ENCODE measurements at regions not wholly inside any gene's neighbourhood (a gene's known extent, or its start where the extent isn't known, plus 50 kb on each side); places are given as distances from the start of the nearest gene placed in this dataset.

- no peak overlapping the region for H3K4me3 Mint-ChIP-seq
- peaks cover 5 to 7% (median 7%) of the 10 kb centered on the region in 3 donors for H3K27me3 Mint-ChIP-seq
- no peak overlapping the region for H3K27ac Mint-ChIP-seq
- DNase-seq (no peak), ATAC-seq (ENCODE audit: low read depth in 2 of 2) (no peak)
- no peaks in the 10 kb centered on the region for H3K4me1 Mint-ChIP-seq
- no peaks in the 10 kb centered on the region for H3K9me3 Mint-ChIP-seq
- no peaks in the 10 kb centered on the region for H3K36me3 Mint-ChIP-seq
Observed at GRCh38 chr9:2285416-2286332, 270.5 kb downstream of the SMARCA2 start.

GRCh38 chr9:2286333-2286705 lies 271.2 kb downstream of the SMARCA2 start:
- H3K36me3 Mint-ChIP-seq = no peaks in the 10 kb centered on the region
- DNase-seq (no peak), ATAC-seq (ENCODE audit: low read depth in 2 of 2) (no peak)
- H3K27ac Mint-ChIP-seq = no peak overlapping the region
- H3K9me3 Mint-ChIP-seq = no peaks in the 10 kb centered on the region
- peaks cover 5 to 7% (median 7%) of the 10 kb centered on the region in 3 donors for H3K27me3 Mint-ChIP-seq
- H3K4me3 Mint-ChIP-seq = no peak overlapping the region
- no peaks in the 10 kb centered on the region for H3K4me1 Mint-ChIP-seq

- Mint-ChIP-seq H3K36me3 (no peaks in the 10 kb centered on the region), H3K27me3 (peaks cover 7 to 12% (median 7%) of the 10 kb centered on the region in 3 donors)
- DNase-seq = no peak
Observed at GRCh38 chr9:2286825-2287455, 271.8 kb downstream of the SMARCA2 start.

GRCh38 chr9:2288309-2288708 lies 273.2 kb downstream of the SMARCA2 start:
- Mint-ChIP-seq H3K4me3 (no peak overlapping the region), H3K36me3 (no peaks in the 10 kb centered on the region), H3K27me3 (peaks cover 7 to 17% (median 12%) of the 10 kb centered on the region in 3 donors), H3K4me1 (no peaks in the 10 kb centered on the region), H3K27ac (no peak overlapping the region), H3K9me3 (no peaks in the 10 kb centered on the region)
- DNase-seq = no peak
- ATAC-seq (ENCODE audit: low read depth in 2 of 2) = no peak

More at GRCh38 chr9:2286825-2287455, 271.8 kb downstream of the SMARCA2 start:
- no peak overlapping the region for H3K4me3 Mint-ChIP-seq
- no peak overlapping the region for H3K27ac Mint-ChIP-seq
- no peaks in the 10 kb centered on the region for H3K9me3 Mint-ChIP-seq
- no peaks in the 10 kb centered on the region for H3K4me1 Mint-ChIP-seq
- no peak for ATAC-seq (ENCODE audit: low read depth in 2 of 2)

- no peak for DNase-seq
- H3K9me3 Mint-ChIP-seq = no peaks in the 10 kb centered on the region
Observed at GRCh38 chr9:2289263-2289662, 274.1 kb downstream of the SMARCA2 start.

DNA sequence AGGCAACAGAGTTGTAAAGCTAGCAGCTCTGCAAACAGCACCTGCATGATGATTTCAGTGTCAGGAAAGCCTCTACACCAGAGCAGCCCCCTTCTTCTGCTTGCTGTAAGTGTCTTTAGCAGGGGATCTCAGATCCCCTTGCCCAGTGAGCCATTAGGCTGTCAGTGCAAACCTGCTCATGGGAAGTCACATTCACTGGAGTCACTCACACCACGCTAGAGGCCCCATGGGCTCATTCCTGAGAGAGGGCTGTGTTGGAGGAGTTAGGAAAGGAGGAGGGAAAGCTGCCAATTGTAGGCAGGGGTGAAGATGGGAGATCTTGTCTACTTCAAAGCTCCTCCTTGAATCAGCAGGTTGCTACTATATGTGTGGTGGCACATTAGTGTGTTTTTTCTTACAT lies 275.2 kb downstream of the SMARCA2 start:
- no peaks in the 10 kb centered on the region for H3K9me3 Mint-ChIP-seq
- H3K27ac Mint-ChIP-seq = no peak overlapping the region
- H3K36me3 Mint-ChIP-seq = no peaks in the 10 kb centered on the region
- peaks cover 12 to 17% (median 12%) of the 10 kb centered on the region in 3 donors for H3K27me3 Mint-ChIP-seq
- no peak overlapping the region for H3K4me3 Mint-ChIP-seq
- no peaks in the 10 kb centered on the region for H3K4me1 Mint-ChIP-seq
- ATAC-seq (ENCODE audit: low read depth in 2 of 2) (no peak), DNase-seq (no peak)

More at GRCh38 chr9:2289263-2289662, 274.1 kb downstream of the SMARCA2 start:
- ATAC-seq (ENCODE audit: low read depth in 2 of 2) = no peak
- Mint-ChIP-seq H3K4me3 (no peak overlapping the region), H3K36me3 (no peaks in the 10 kb centered on the region), H3K27ac (no peak overlapping the region), H3K4me1 (no peaks in the 10 kb centered on the region), H3K27me3 (peaks cover 12 to 17% (median 12%) of the 10 kb centered on the region in 3 donors)

DNA sequence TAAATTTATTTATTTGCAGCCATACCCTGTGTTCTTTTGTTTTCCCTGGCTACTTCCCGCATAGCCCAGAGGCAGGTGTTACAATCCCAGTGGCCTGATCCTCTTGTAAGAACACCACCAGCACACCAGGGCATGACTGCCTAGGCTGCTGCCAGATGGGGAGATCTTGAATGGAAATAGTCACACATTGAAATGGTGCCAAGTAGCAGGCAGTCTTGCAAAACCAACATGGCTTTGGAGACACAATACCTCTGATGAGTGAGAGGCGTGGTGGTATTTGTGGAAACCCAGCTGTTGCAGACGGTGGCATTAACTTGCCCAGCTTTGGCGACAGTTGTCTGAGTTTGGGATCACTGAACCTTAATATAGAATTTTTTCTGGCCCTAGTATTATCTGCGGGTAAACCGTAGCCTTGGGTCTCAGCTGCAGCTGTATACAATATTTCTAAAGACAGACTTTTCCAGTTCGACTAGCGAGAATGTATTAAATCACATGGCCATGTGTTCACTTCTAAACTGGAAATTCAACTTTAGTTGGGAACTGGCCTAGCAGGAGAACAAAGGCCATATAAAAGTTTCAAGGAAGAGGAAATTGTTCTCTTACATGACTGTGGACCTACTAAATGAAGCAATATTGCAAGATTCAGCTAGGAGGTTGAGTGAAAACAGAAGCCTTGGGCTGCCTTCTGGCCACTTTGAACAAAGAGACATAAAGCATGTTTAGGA lies 277.0 kb downstream of the SMARCA2 start:
- no peak for DNase-seq

GRCh38 chr9:2292733-2293132 lies 277.6 kb downstream of the SMARCA2 start:
- Mint-ChIP-seq H3K4me3 (no peak overlapping the region), H3K9me3 (peaks cover 0 to 3% (median 0%) of the 10 kb centered on the region in 7 donors), H3K4me1 (no peaks in the 10 kb centered on the region), H3K27me3 (peaks cover 9 to 17% (median 12%) of the 10 kb centered on the region in 3 donors), H3K36me3 (no peaks in the 10 kb centered on the region), H3K27ac (no peak overlapping the region)
- DNase-seq (no peak), ATAC-seq (ENCODE audit: low read depth in 2 of 2) (no peak)

More for the DNA sequence above, 277.0 kb downstream of the SMARCA2 start:
- Mint-ChIP-seq H3K36me3 (no peaks in the 10 kb centered on the region), H3K4me3 (no peak overlapping the region), H3K9me3 (peaks cover 0 to 3% (median 0%) of the 10 kb centered on the region in 7 donors), H3K4me1 (no peaks in the 10 kb centered on the region), H3K27me3 (peaks cover 12 to 17% (median 12%) of the 10 kb centered on the region in 3 donors), H3K27ac (no peak overlapping the region)
- ATAC-seq (ENCODE audit: low read depth in 2 of 2) = no peak

DNA sequence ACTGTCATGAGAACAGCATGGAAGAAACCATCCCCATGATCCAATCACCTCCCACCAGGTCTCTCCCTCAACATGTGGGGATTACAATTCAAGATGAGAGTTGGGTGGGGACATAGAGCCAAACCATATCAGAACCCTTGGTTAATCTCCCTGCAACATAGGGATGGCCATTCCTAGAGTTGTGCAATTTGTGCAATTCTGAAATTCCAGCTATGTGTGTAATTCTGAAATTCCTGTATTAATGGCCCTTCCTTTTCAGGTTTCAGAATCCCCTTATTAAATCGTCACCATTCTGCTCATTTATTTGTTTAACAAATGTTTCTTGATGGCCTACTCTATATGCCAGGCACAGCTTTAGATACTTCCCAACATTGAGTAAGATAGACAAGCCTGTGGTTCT lies 282.6 kb downstream of the SMARCA2 start:
- no peak for DNase-seq
- Mint-ChIP-seq H3K36me3 (no peaks in the 10 kb centered on the region), H3K4me1 (no peaks in the 10 kb centered on the region), H3K27me3 (peaks cover 5 to 22% (median 5%) of the 10 kb centered on the region in 3 donors), H3K9me3 (peaks cover 0 to 8% (median 3%) of the 10 kb centered on the region in 7 donors), H3K4me3 (no peak overlapping the region), H3K27ac (no peak overlapping the region)
- no peak for ATAC-seq (ENCODE audit: low read depth in 2 of 2)

DNA sequence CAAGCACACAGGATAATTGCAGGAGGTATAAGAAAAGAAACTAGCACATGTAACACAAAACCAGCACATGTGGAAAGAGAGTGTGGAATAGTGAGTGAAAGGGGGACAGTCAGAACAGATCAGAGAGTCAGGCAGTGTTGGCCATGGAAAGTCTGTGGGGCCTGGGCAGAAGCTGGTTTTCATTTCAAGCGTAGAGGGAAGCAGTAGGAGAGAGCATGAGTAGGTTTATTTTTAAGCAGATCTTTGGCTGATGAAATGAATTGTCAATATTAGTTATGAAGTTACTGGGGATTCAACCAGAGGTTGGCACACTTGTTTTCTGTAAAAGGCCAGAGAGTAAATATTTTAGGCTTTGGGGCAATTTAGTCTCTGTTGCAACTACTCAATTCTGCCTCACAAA lies 283.1 kb downstream of the SMARCA2 start:
- no peak overlapping the region for H3K27ac Mint-ChIP-seq
- H3K36me3 Mint-ChIP-seq = no peaks in the 10 kb centered on the region
- ATAC-seq (ENCODE audit: low read depth in 2 of 2) = no peak
- H3K27me3 Mint-ChIP-seq = peaks cover 5 to 26% (median 5%) of the 10 kb centered on the region in 3 donors
- no peak for DNase-seq
- H3K4me3 Mint-ChIP-seq = no peak overlapping the region
- peaks cover 2 to 8% (median 4%) of the 10 kb centered on the region in 7 donors for H3K9me3 Mint-ChIP-seq
- no peaks in the 10 kb centered on the region for H3K4me1 Mint-ChIP-seq

DNA sequence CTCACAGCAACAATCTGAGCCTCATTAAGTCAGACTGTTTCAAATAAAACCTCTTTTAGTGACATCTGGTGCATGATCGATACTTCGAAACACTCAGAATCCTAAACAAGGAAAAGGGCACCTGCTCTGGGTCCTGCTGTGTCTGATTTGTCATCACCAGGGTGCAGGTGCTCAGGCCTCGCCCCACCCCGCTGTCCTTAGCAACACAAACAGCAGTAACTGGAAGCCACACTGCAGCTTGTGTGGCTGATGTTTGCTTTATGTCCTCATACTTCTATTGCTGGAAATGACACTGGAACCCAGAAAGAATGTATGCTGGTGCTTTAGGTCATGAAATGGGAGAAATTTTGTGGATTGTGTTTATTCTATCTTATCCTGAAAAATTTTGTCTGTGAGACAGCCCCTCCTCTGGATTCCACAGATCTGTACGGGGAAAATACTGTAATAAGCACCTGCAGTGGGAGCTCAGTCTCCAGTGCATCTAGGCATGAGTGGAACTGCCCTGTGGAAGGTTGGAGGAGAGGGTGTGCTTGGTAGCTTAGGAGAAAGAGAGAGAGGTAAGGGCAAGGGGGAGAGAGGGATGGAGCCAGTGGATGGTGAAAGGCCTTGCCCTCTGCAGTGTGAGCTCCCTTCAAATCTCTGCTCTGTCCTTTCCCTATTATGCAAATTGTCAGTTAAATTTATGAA lies 284.2 kb downstream of the SMARCA2 start:
- H3K9me3 Mint-ChIP-seq = peaks cover 2 to 8% (median 4%) of the 10 kb centered on the region in 7 donors
- H3K4me1 Mint-ChIP-seq = no peaks in the 10 kb centered on the region
- H3K36me3 Mint-ChIP-seq = no peaks in the 10 kb centered on the region
- DNase-seq = no peak
- H3K27me3 Mint-ChIP-seq = peaks cover 0 to 30% (median 5%) of the 10 kb centered on the region in 3 donors
- H3K27ac Mint-ChIP-seq = no peak overlapping the region
- no peak for ATAC-seq (ENCODE audit: low read depth in 2 of 2)
- no peak overlapping the region for H3K4me3 Mint-ChIP-seq

DNA sequence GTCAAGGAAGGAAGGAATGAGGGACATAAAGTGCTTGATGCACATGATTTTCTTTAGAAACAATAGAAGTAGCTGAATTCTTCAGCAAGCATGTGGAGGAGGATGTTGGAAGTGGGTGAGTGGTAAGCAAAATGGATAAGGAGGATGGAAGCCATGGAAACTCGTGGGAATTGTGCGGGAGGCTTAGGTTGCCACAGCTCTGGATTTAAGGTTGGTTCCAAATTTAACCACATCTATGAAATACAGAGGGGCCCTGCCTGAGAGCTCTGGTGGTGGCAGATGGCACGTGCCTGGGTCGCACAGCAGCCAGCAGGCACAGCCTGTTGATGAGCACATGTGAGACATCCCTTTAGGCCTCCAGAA lies 284.7 kb downstream of the SMARCA2 start:
- no peak for ATAC-seq (ENCODE audit: low read depth in 2 of 2)
- Mint-ChIP-seq H3K27me3 (peaks cover 0 to 30% (median 5%) of the 10 kb centered on the region in 3 donors), H3K4me1 (no peaks in the 10 kb centered on the region), H3K4me3 (no peak overlapping the region), H3K9me3 (peaks cover 2 to 8% (median 4%) of the 10 kb centered on the region in 7 donors), H3K27ac (no peak overlapping the region), H3K36me3 (no peaks in the 10 kb centered on the region)
- DNase-seq = no peak

GRCh38 chr9:2300325-2300724 lies 285.2 kb downstream of the SMARCA2 start:
- no peaks in the 10 kb centered on the region for H3K36me3 Mint-ChIP-seq
- peak overlapping the region in 1 of 6 donors; percentile 63 for H3K27ac Mint-ChIP-seq
- ATAC-seq (ENCODE audit: low read depth in 2 of 2) = no peak
- H3K9me3 Mint-ChIP-seq = peaks cover 2 to 8% (median 4%) of the 10 kb centered on the region in 7 donors
- no peak overlapping the region for H3K4me3 Mint-ChIP-seq
- H3K27me3 Mint-ChIP-seq = peaks cover 0 to 30% (median 5%) of the 10 kb centered on the region in 3 donors
- H3K4me1 Mint-ChIP-seq = no peaks in the 10 kb centered on the region
- no peak for DNase-seq
